Astrocyte (in vitro differentiated cells and primary cell): ENCODE measurements at regions not wholly inside any gene's neighbourhood (a gene's known extent, or its start where the extent isn't known, plus 50 kb on each side); places are given as distances from the start of the nearest gene placed in this dataset.

Source experiments
- DNase-seq: peaks from one replicate; pipeline ENCODE4 v3.0.0-alpha.2; 2010; ENCODE audit warnings: low read depth
- FAIRE-seq: peaks from 2 replicates; lab custom pipeline; 2011; peaks lifted over from hg19 to GRCh38; lab: Jason Lieb, UNC
- H2AFZ ChIP-seq: 2 replicates; pipeline ENCODE4 v1.6.0; 2012; ENCODE audit warnings: low read depth, low read length, inconsistent platforms
- H3K27ac ChIP-seq: 2 replicates; pipeline ENCODE4 v1.5.1; 2011; ENCODE audit warnings: low read depth, low read length, inconsistent platforms
- H3K27me3 ChIP-seq: 2 replicates; pipeline ENCODE4 v1.6.0; 2011; ENCODE audit warnings: low read length, inconsistent platforms; ENCODE audit not compliant: insufficient read depth
- H3K36me3 ChIP-seq: 2 replicates; pipeline ENCODE4 v1.5.1; 2011; ENCODE audit warnings: low read length, inconsistent platforms; ENCODE audit not compliant: insufficient read depth
- H3K4me1 ChIP-seq: 2 replicates; pipeline ENCODE4 v1.5.1; 2011; ENCODE audit warnings: low read length, inconsistent platforms; ENCODE audit not compliant: insufficient read depth
- H3K4me2 ChIP-seq: 2 replicates; pipeline ENCODE4 v1.6.0; 2012; ENCODE audit warnings: low read length, inconsistent platforms
- H3K4me3 ChIP-seq: 2 replicates; pipeline ENCODE4 v1.5.1; 2011; ENCODE audit warnings: low read depth, mild to moderate bottlenecking, low read length, inconsistent platforms; ENCODE audit not compliant: insufficient read depth
- H3K79me2 ChIP-seq: 2 replicates; pipeline ENCODE4 v1.6.0; 2012; ENCODE audit warnings: mild to moderate bottlenecking, low read length, inconsistent platforms; ENCODE audit not compliant: insufficient read depth
- H3K9ac ChIP-seq: 2 replicates; pipeline ENCODE4 v1.6.0; 2012; ENCODE audit warnings: mild to moderate bottlenecking, low read length, inconsistent platforms
- H3K9me3 ChIP-seq: 2 replicates; pipeline ENCODE4 v1.5.1; 2012; ENCODE audit warnings: low read depth, mild to moderate bottlenecking, low read length, inconsistent platforms; ENCODE audit not compliant: insufficient read depth
- H4K20me1 ChIP-seq: 2 replicates; pipeline ENCODE4 v1.6.0; 2012; ENCODE audit warnings: low read length, inconsistent platforms; ENCODE audit not compliant: insufficient read depth
- H3K27ac Mint-ChIP-seq: one replicate; pipeline ENCODE4 v1.8.0; 2021; ENCODE audit warnings: mild to moderate bottlenecking, mixed read lengths; ENCODE audit not compliant: unreplicated experiment
- H3K27me3 Mint-ChIP-seq: one replicate; pipeline ENCODE4 v1.8.0; 2021; ENCODE audit warnings: low read depth, mixed read lengths; ENCODE audit not compliant: unreplicated experiment
- H3K36me3 Mint-ChIP-seq: one replicate; pipeline ENCODE4 v1.8.0; 2021; ENCODE audit warnings: low read depth, mixed read lengths; ENCODE audit not compliant: unreplicated experiment
- H3K4me1 Mint-ChIP-seq: one replicate; pipeline ENCODE4 v1.8.0; 2021; ENCODE audit warnings: low read depth, mixed read lengths; ENCODE audit not compliant: unreplicated experiment
- H3K4me3 Mint-ChIP-seq: one replicate; pipeline ENCODE4 v1.8.0; 2021; ENCODE audit warnings: mild to moderate bottlenecking, moderate library complexity, mixed read lengths; ENCODE audit not compliant: unreplicated experiment
- H3K9me3 Mint-ChIP-seq: one replicate; pipeline ENCODE4 v1.8.0; 2021; ENCODE audit warnings: mild to moderate bottlenecking, mixed read lengths; ENCODE audit not compliant: unreplicated experiment
- CTCF ChIP-seq: IDR thresholded peaks from 2 replicates; pipeline ENCODE4 v1.5.1; 2011; ENCODE audit warnings: low read depth, mild to moderate bottlenecking, inconsistent platforms, low read length, moderate library complexity; ENCODE audit not compliant: insufficient read depth
- EZH2 ChIP-seq: IDR thresholded peaks from 2 replicates; pipeline ENCODE4 v1.6.1; 2012; ENCODE audit warnings: mild to moderate bottlenecking, low read length, inconsistent platforms; ENCODE audit not compliant: insufficient read depth

GRCh38 chr5:164748861-164749260 lies 1243.4 kb downstream of the MAT2B start:
- Mint-ChIP-seq H3K9me3 (no peaks in the 10 kb centered on the region), H3K36me3 (no peaks in the 10 kb centered on the region), H3K4me1 (no peaks in the 10 kb centered on the region), H3K27ac (no peak overlapping the region), H3K27me3 (no peaks in the 10 kb centered on the region), H3K4me3 (no peak overlapping the region)
- Histone ChIP-seq H2AFZ (no peak overlapping the region), H3K4me2 (no peak overlapping the region), H3K27me3 (no peaks in the 10 kb centered on the region), H3K9me3 (no peaks in the 10 kb centered on the region), H3K36me3 (no peaks in the 10 kb centered on the region), H3K79me2 (no peaks in the 10 kb centered on the region), H4K20me1 (no peaks in the 10 kb centered on the region), H3K9ac (no peak overlapping the region), H3K4me1 (no peaks in the 10 kb centered on the region), H3K4me3 (no peak overlapping the region), H3K27ac (no peak overlapping the region)
- FAIRE-seq (no peak), DNase-seq (no peak)
- TF ChIP-seq CTCF, result no peak

GRCh38 chr5:164753434-164753833 lies 1248.0 kb downstream of the MAT2B start:
- H3K27ac ChIP-seq, result no peak overlapping the region
- Mint-ChIP-seq H3K4me3 (no peak overlapping the region), H3K27ac (no peak overlapping the region)

GRCh38 chr5:164763206-164763605 lies 1257.8 kb downstream of the MAT2B start:
- Histone ChIP-seq H3K27me3 (no peaks in the 10 kb centered on the region), H3K27ac (no peak overlapping the region), H3K9ac (no peak overlapping the region), H2AFZ (no peak overlapping the region), H4K20me1 (no peaks in the 10 kb centered on the region), H3K9me3 (no peaks in the 10 kb centered on the region), H3K4me2 (no peak overlapping the region), H3K4me3 (no peak overlapping the region), H3K4me1 (no peaks in the 10 kb centered on the region), H3K36me3 (no peaks in the 10 kb centered on the region), H3K79me2 (no peaks in the 10 kb centered on the region)
- FAIRE-seq, result no peak
- H3K9me3 Mint-ChIP-seq, result no peaks in the 10 kb centered on the region
- no peaks in the 10 kb centered on the region for H3K36me3 Mint-ChIP-seq
- no peaks in the 10 kb centered on the region for H3K27me3 Mint-ChIP-seq
- H3K27ac Mint-ChIP-seq, result no peak overlapping the region
- DNase-seq, result no peak
- no peak overlapping the region for H3K4me3 Mint-ChIP-seq
- TF ChIP-seq CTCF, result no peak
- no peak for TF ChIP-seq EZH2
- H3K4me1 Mint-ChIP-seq, result no peaks in the 10 kb centered on the region

More at GRCh38 chr5:164753434-164753833, 1248.0 kb downstream of the MAT2B start:
- DNase-seq (no peak), FAIRE-seq (no peak)
- Histone ChIP-seq H4K20me1 (no peaks in the 10 kb centered on the region), H3K27me3 (no peaks in the 10 kb centered on the region), H3K79me2 (no peaks in the 10 kb centered on the region), H3K4me2 (no peak overlapping the region), H3K9ac (no peak overlapping the region), H3K9me3 (no peaks in the 10 kb centered on the region), H2AFZ (no peak overlapping the region), H3K36me3 (no peaks in the 10 kb centered on the region), H3K4me3 (no peak overlapping the region), H3K4me1 (no peaks in the 10 kb centered on the region)
- H3K27me3 Mint-ChIP-seq, result no peaks in the 10 kb centered on the region
- H3K9me3 Mint-ChIP-seq, result no peaks in the 10 kb centered on the region
- TF ChIP-seq CTCF (no peak), EZH2 (no peak)
- H3K4me1 Mint-ChIP-seq, result no peaks in the 10 kb centered on the region
- H3K36me3 Mint-ChIP-seq, result no peaks in the 10 kb centered on the region
